ENCODE measurements at regions not wholly inside any gene's neighbourhood (a gene's known extent, or its start where the extent isn't known, plus 50 kb on each side); places are given as distances from the start of the nearest gene placed in this dataset.

DNA sequence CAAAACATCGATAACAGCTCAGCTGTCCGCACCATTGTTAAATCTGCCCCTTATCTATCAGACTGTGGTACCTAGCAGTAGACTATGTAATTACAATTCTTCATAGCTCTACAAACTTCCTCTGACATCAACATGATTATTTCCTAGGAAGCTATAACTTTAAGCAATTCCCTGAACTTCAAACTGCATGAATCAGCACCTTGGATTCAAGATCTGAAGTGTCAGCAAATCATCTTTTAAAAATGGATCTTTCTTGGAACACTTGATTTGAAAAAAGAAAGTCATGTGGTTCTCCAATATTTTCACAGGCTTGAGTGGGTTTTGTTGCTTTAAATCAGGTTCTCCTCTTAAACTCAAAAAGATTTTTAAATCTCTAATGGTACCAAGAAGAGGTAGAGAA, 680.7 kb upstream of the LMCD1 start:
- TF ChIP-seq, protein P1, sequence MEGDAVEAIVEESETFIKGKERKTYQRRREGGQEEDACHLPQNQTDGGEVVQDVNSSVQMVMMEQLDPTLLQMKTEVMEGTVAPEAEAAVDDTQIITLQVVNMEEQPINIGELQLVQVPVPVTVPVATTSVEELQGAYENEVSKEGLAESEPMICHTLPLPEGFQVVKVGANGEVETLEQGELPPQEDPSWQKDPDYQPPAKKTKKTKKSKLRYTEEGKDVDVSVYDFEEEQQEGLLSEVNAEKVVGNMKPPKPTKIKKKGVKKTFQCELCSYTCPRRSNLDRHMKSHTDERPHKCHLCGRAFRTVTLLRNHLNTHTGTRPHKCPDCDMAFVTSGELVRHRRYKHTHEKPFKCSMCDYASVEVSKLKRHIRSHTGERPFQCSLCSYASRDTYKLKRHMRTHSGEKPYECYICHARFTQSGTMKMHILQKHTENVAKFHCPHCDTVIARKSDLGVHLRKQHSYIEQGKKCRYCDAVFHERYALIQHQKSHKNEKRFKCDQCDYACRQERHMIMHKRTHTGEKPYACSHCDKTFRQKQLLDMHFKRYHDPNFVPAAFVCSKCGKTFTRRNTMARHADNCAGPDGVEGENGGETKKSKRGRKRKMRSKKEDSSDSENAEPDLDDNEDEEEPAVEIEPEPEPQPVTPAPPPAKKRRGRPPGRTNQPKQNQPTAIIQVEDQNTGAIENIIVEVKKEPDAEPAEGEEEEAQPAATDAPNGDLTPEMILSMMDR (IDR thresholded peaks at IDR 0.05; ENCODE audit: insufficient read depth, low read length, poor library complexity, severe bottlenecking): no peak
- Histone ChIP-seq H3K36me3 (ENCODE audit: control insufficient read depth, insufficient read depth, low read length) (no peaks in the 10 kb centered on the region), H3K27me3 (ENCODE audit: control insufficient read depth, insufficient read depth, low read length) (no peaks in the 10 kb centered on the region), H3K4me3 (ENCODE audit: low read depth, low read length) (no peak overlapping the region)
- DNase-seq (ENCODE audit: low read depth): no peak

DNA sequence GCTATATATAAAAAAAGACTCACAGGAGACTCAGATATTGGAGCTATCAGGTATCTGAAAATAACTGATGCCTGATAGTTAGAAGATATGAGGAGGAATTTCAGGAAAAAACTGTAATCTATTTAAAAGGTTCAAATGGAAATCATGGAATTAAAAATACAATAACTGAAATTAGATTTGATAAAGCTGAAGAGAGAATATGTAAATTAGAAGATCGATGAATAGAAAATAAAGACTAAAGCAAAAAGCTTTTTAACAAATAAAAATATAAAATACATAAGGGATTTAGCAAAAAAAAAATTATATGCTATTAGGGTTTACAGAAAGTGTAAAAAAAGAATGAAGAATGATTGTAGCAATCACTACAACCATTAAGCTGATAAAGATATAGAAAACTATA, 679.8 kb upstream of the LMCD1 start:
- H3K36me3 ChIP-seq (ENCODE audit: control insufficient read depth, insufficient read depth, low read length): no peaks in the 10 kb centered on the region
- no peak overlapping the region for H3K4me3 ChIP-seq (ENCODE audit: low read depth, low read length)
- TF ChIP-seq, protein P1 (IDR thresholded peaks at IDR 0.05; ENCODE audit: insufficient read depth, low read length, poor library complexity, severe bottlenecking): no peak
- DNase-seq (ENCODE audit: low read depth): no peak
- no peaks in the 10 kb centered on the region for H3K27me3 ChIP-seq (ENCODE audit: control insufficient read depth, insufficient read depth, low read length)

DNA sequence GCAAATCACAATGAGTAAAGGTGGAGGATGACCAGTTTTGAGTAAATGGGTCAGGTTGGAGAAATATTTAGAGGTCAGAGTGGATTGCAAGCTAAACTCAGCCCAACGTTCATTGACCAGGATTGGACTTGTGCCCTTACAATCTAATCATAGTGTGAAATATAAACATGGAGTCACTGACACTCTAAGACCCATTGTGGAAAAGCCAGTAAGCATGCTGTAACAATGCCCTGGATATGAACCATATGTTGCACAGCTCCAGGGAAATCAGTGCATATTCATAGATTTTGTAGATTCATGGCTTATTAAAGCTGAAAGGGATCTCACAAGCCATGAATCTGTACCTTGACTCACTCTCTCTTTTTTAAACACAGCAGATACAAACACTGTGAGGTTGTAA, 660.2 kb upstream of the LMCD1 start:
- Histone ChIP-seq H3K4me3 (ENCODE audit: low read depth, low read length) (no peak overlapping the region), H3K36me3 (ENCODE audit: control insufficient read depth, insufficient read depth, low read length) (no peaks in the 10 kb centered on the region), H3K27me3 (ENCODE audit: control insufficient read depth, insufficient read depth, low read length) (no peaks in the 10 kb centered on the region)
- TF ChIP-seq, protein P1 (IDR thresholded peaks at IDR 0.05; ENCODE audit: insufficient read depth, low read length, poor library complexity, severe bottlenecking): no peak
- no peak for DNase-seq (ENCODE audit: low read depth)

DNA sequence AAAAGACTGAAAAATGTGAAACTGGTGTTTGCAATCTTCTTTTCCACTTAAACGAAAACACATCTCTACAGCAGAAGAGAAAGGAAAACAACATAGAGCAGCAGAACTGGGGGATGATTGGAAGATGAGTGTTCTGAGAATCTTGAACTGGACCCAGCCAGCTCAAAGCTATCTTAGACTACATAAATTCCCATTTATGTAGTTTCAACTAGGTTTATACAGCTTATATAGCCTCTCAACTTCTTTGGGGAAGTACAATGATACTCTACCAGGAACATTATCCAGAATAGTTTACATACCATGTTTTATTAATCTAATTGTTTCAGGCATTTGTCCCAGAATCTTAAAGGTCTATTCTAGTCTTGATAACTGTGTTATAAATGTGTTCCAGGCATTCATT, 658.2 kb upstream of the LMCD1 start:
- no peak overlapping the region for H3K4me3 ChIP-seq (ENCODE audit: low read depth, low read length)
- no peaks in the 10 kb centered on the region for H3K36me3 ChIP-seq (ENCODE audit: control insufficient read depth, insufficient read depth, low read length)
- DNase-seq (ENCODE audit: low read depth): no peak
- no peaks in the 10 kb centered on the region for H3K27me3 ChIP-seq (ENCODE audit: control insufficient read depth, insufficient read depth, low read length)
- TF ChIP-seq, protein P1 (IDR thresholded peaks at IDR 0.05; ENCODE audit: insufficient read depth, low read length, poor library complexity, severe bottlenecking): no peak

DNA sequence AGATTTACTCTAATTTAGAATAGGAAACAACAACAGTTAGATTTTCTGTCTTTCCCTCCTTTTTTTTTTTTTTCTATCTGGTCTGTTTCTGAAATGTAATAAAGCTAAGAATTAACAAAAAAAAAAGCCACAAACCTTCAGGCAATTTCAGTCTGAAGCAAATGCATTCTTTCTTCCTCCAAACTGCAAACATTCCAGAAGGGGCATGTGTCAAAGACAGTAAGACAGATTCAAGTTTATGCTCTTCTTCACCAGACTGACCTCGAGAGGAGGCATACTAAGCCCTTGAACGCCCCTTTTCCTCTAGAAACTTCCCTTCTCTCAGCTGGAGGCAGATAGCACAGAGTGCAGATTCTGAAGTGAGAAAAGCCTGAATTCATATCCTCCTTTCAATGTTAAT, 654.6 kb upstream of the LMCD1 start:
- Histone ChIP-seq H3K27me3 (ENCODE audit: control insufficient read depth, insufficient read depth, low read length) (no peaks in the 10 kb centered on the region), H3K4me3 (ENCODE audit: low read depth, low read length) (no peak overlapping the region), H3K36me3 (ENCODE audit: control insufficient read depth, insufficient read depth, low read length) (no peaks in the 10 kb centered on the region)
- TF ChIP-seq, protein P1 (IDR thresholded peaks at IDR 0.05; ENCODE audit: insufficient read depth, low read length, poor library complexity, severe bottlenecking): no peak
- no peak for DNase-seq (ENCODE audit: low read depth)

DNA sequence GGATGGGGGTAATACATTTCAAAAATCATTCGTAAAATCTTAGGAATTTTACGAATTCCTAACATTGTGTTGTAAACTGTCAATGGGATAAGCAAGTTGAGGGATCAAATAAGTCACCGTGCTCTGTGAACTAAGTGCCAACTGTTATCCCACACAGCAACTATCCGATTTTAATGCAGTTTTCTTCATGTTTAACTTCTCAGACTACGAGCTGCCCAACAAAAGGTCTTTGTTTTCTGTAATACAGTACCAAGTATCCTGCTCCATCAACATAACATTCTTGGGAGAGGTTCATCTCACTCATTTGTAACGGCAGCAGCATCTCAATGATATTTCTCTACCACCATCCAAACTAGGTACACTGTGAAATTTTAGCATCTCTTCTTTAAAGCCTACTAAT, 654.1 kb upstream of the LMCD1 start:
- TF ChIP-seq, protein P1 (IDR thresholded peaks at IDR 0.05; ENCODE audit: insufficient read depth, low read length, poor library complexity, severe bottlenecking): no peak
- Histone ChIP-seq H3K27me3 (ENCODE audit: control insufficient read depth, insufficient read depth, low read length) (no peaks in the 10 kb centered on the region), H3K4me3 (ENCODE audit: low read depth, low read length) (no peak overlapping the region), H3K36me3 (ENCODE audit: control insufficient read depth, insufficient read depth, low read length) (no peaks in the 10 kb centered on the region)
- DNase-seq (ENCODE audit: low read depth): no peak
